Stimulated activated naive CD4-positive, alpha-beta T cell (primary cell): ENCODE measurements at regions not wholly inside any gene's neighbourhood (a gene's known extent, or its start where the extent isn't known, plus 50 kb on each side); places are given as distances from the start of the nearest gene placed in this dataset.

Experiments used
- DNase-seq, 6 experiments: peaks; one replicate each; lab custom pipeline; 2025; lab: John Stamatoyannopoulos, UW

DNA sequence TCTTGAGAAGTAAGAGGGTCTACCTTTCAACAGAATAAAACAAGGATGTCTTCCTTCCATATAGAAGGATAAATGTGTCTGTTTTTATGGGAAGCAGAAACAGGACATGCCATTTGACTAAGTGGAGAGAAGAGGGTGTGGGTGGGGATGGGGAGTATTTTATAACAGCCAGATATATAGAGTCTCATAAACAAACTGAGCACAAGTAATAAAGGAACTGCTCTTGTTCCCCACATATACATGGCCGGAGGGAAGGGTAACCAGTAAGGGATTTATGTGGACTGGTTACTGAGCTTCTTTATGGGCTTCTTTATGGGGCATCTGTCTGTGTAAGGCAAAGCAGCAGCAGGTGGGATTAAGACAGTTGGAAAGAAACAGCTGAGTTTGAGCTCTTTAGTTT, 558.1 kb downstream of the REEP3 start:
- no peak for DNase-seq

DNA sequence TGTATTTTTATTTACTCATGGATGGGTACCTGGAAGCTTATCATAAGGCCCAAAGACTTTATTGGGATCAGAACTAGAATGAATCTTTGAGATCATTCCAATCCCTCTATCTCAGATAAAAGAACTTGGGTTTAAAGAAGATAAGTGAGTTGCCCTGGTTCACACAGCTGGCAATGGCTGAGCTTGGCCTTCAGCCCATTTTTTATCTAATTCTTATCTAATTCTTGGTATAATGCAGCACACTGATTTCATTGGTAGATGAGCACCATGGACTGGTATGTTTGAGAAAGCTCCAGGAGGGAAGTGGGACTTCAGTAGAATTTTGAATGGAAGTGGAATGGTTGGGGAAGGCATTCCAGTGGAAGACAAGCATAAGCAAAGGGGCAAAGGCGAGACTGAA, 558.9 kb downstream of the REEP3 start:
- DNase-seq: no peak

- no peak for DNase-seq
Measured at GRCh38 chr10:64081947-64082482, 560.8 kb downstream of the REEP3 start.

GRCh38 chr10:64086083-64086767, 565.0 kb downstream of the REEP3 start:
- DNase-seq: no peak

GRCh38 chr10:64089648-64090047, 568.4 kb downstream of the REEP3 start:
- DNase-seq: no peak

- DNase-seq: no peak
Measured at GRCh38 chr10:64090865-64091264, 569.7 kb downstream of the REEP3 start.

- DNase-seq: no peak
Measured at GRCh38 chr10:64091897-64092296, 570.7 kb downstream of the REEP3 start.

DNA sequence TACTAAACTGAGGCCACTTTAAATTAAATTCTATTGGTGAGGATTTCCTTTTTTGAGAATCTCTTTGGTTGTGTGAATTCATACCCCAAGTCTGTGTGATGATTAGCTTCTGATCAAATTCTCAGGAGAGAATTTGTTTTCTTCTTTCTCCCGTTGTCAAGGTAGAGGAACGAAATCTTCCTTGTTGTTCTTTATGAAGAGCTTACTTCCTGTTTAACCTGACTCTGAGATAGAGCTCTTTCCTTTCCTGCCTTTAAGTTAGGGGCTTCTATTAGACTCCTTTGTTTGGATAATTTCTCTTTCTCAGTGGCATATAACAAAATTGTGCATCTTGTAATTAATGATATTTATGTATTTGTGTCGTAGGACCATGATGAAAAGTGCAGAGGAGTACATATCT, 572.1 kb downstream of the REEP3 start:
- DNase-seq: no peak

- no peak for DNase-seq
Measured at GRCh38 chr10:64093946-64094535, 572.8 kb downstream of the REEP3 start.

- no peak for DNase-seq
Measured at GRCh38 chr10:64096941-64097340, 575.7 kb downstream of the REEP3 start.

DNA sequence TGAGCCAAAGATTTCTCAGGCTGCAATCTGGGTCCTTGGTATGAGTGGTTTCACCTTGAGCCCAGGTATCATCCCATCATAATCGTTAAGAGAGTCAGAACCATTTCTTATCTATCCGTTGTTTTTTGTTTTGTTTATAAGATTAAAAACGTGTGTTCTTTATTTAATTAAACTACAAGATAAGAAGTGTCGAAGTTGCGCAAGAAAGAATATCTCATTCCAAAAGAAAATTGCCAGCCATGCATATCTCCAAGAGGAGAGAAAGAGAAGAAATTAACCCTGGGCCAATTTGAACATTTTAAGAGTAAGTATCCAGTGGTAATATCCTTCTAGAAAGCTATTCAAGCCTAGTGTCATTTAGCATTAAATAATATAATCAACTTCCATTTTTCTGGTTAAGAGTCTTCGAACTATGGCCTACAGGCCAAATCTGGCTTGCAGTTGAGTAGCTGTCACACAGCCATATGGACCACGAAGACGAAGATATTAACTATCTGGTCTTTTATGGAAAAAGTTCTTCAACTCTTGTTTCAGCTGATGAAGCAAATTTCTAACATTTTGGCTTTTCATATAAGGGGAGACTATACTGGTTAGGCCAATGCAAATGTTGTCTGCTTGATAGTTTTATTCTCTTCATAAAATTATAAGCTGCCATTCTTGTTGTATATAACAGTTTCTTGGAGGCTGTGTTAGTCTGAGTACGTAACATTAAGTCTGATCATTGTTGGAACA, 576.4 kb downstream of the REEP3 start:
- DNase-seq: no peak

DNA sequence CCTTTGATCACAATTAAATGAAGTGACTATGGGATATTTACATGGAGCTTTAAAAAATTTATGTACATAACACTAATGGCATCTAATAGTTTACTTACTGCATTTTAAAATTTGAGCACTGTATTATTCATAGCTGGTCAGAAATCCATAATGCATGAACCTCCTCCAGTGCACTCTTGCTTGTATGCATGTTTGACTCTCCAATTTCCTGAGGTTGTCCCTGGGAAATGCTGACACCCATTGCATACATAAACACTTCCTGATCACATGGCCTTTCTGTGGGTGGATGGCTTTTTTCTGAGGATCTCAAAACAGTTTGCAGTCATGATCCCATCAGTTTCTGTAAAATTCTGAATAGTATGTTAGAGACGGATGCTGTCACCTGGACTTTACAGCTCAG, 577.8 kb downstream of the REEP3 start:
- DNase-seq: no peak

DNA sequence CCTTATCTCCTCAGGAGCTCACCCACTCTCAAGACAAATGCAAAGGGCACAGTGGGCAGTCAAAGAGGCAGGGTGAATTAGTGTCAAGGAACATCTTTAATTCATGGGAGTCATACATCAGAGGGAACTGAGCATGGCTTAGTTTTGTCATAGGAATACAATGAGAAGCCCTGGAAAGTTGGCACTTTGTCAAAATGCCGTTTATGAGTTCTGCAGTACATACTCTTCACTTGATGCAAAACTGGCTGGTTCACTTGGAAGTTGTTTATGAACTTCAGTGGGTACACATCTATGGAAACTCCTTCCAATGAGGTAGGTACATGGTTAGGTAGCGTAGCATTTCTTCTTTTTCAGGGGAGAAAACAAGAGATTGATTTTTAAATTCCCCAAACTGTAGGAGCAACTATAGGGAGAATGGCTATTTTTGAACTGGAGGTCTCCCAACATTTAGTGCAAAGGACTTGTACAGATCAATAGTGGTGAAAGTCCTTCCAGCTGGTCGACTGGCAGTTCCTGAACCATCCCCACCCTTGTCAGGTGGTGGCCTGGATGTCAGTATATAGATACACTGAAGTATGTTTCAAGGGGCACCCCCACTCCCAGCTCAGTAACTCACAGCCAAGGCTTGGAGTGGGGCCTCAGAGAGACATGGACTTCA, 580.5 kb downstream of the REEP3 start:
- DNase-seq: no peak

DNA sequence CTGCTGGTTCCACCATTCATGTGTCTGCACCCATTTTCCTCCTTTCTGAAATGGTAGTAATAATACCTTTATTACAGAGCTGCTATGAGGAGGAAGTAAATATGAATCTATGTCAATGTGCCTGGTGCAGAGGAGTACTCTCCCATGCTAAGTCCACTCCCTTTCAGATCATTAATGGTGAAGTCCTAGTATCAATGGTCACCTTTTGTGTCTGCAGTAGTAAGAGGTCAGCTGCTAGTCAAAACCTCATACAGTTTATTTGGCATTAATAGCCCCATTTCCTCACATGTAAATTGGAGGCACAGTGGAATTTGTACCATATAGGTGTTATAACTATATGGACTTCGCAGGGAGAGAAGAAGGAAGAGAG, 581.0 kb downstream of the REEP3 start:
- no peak for DNase-seq

GRCh38 chr10:64102916-64103315, 581.7 kb downstream of the REEP3 start:
- no peak for DNase-seq

DNA sequence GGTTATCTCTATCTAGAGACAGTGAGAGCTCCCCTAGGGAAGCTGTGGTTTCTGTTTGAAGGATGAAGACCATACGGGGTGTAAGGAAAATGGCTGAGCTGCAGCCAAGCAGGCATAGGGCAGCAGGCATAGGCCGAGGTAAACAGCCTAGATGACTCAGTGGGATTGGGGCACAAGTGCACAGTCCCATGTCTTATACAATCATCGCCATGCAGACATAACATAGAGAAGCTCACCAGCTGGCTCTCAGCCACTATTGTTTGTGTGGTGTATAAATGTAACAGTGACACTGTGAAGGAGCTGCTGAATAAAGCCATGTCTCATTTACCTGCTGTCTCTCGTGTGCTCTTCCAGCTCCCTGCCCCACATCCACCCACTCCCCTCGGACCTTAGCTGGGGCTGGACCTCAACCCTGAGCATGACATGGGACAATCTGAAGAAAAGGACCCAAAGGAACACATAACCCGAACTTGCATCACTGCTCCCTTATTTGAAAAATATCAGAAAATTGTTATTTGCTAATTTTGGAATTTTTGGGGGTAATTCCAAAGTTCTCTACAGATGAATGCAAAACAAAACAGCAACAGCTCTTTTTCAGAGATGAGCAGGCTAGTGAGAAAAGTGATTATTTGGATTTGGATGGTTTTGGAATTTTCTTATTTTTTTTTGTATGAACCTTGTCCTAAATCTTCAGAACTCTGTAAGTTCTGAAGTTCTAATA, 582.7 kb downstream of the REEP3 start:
- no peak for DNase-seq

DNA sequence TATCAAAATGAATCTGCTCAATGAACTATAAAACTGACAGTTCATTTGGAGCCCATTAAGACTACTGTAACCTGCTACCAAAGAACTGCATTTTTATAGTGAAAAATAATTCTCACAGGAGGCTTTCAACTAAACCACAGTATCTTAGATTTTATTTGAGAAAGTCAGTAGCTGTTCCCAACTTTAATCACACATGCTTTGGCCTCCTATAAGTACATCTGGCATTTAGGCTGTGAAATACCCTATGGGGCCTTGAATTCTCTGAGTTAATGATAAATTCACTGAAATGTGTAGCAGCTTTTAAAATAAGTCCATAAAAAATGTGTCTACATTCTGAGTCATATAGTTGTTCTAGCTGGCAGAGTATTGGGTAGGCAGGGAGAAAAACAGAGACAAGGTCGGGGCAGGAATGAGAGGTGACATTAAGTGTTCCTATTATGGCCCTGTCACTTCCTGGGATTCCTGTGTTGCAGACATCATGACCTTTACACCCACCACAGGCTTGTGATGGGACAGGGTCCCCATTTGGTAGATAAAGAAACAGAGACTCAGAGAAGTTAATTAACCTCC, 588.8 kb downstream of the REEP3 start:
- no peak for DNase-seq

- DNase-seq: no peak
Measured at GRCh38 chr10:64112701-64113355, 591.6 kb downstream of the REEP3 start.

DNA sequence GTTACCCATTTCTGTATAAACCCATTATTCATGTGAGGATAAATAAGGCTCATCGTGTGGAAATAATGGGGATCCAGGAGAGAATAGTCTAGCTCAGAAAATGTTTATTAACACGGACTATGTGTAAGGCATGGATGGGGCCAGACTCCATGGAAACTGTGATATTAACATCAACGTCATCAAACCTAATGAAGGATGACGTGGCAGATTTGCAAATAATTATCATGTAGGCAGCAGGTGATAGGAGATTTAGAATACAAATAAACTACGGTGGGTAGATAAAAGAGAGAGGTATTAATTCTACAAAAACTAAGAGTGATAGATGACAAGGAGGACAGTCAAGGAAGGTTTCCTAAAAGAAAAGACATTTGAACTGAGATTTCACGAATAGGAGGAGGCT, 592.2 kb downstream of the REEP3 start:
- DNase-seq: no peak

- no peak for DNase-seq
Measured at GRCh38 chr10:64113792-64114191, 592.6 kb downstream of the REEP3 start.

DNA sequence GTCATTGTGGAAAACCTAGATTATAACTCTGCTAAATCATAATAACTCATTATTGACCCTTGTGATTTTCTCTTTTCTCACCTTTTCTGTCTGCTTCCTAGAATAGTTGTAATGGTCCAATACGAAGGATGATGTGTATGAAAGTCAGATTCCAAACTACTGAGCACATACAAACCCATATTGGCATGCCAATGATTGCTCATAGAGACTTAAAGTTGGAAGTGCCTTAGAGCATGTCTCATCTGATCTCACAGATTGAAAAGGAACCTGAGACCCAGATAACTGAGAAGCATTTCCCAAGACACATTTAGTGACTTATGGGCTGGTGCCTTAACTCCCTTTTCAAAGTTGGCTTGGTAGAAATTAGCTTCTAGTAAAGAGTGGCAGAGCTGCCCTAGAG, 594.3 kb downstream of the REEP3 start:
- DNase-seq: no peak
